KMS-11 (cell line): ENCODE measurements at regions not wholly inside any gene's neighbourhood (a gene's known extent, or its start where the extent isn't known, plus 50 kb on each side); places are given as distances from the start of the nearest gene placed in this dataset.

Source experiments
- H2AFZ ChIP-seq: fragments of 200-600 bp; sonication (generic); 2 replicates; pipeline ENCODE4 v1.6.1; 2016; ENCODE audit warnings: antibody characterized with exemption, mixed run types, low read depth
- H3K27ac ChIP-seq: fragments of 200-600 bp; sonication (generic); 2 replicates; pipeline ENCODE4 v1.6.1; 2016; ENCODE audit warnings: mild to moderate bottlenecking, mixed run types
- H3K27me3 ChIP-seq: fragments of 200-600 bp; sonication (generic); 2 replicates; pipeline ENCODE4 v1.6.1; 2017; ENCODE audit warnings: mild to moderate bottlenecking, low read depth, mixed run types, moderate library complexity; ENCODE audit not compliant: insufficient read depth
- H3K36me3 ChIP-seq: fragments of 200-600 bp; sonication (generic); 2 replicates; pipeline ENCODE4 v1.6.1; 2017; ENCODE audit warnings: mild to moderate bottlenecking, mixed run types; ENCODE audit not compliant: insufficient read depth
- H3K4me1 ChIP-seq: fragments of 200-600 bp; sonication (generic); 2 replicates; pipeline ENCODE4 v1.6.1; 2016; ENCODE audit warnings: mild to moderate bottlenecking, low read depth, mixed run types; ENCODE audit not compliant: poor library complexity, severe bottlenecking
- H3K4me2 ChIP-seq: fragments of 200-600 bp; sonication (generic); 2 replicates; pipeline ENCODE4 v1.7.0; 2016; ENCODE audit warnings: mild to moderate bottlenecking, mixed run types
- H3K4me3 ChIP-seq: fragments of 200-600 bp; sonication (generic); IDR thresholded peaks from 2 replicates; pipeline ENCODE4 v1.6.1; 2017; ENCODE audit warnings: low read depth, low read length, mixed read lengths; ENCODE audit not compliant: insufficient read depth
- H3K79me2 ChIP-seq: fragments of 200-600 bp; sonication (generic); 2 replicates; pipeline ENCODE4 v1.6.1; 2016; ENCODE audit warnings: low read depth, mixed run types; ENCODE audit not compliant: insufficient read depth
- H3K9ac ChIP-seq: fragments of 200-600 bp; sonication (generic); 2 replicates; pipeline ENCODE4 v1.6.1; 2016; ENCODE audit warnings: mild to moderate bottlenecking, mixed run types
- H4K20me1 ChIP-seq: fragments of 200-600 bp; sonication (generic); 2 replicates; pipeline ENCODE4 v1.6.1; 2016; ENCODE audit warnings: mild to moderate bottlenecking, mixed run types; ENCODE audit not compliant: insufficient read depth
- CTCF ChIP-seq: fragments of 200-600 bp; sonication (generic); conservative IDR thresholded peaks from 2 replicates; pipeline ENCODE4 v1.6.1; 2017; ENCODE audit warnings: low read depth, mild to moderate bottlenecking, antibody characterized with exemption, low read length, moderate library complexity, mixed read lengths

- Histone ChIP-seq H3K27me3 (no peaks in the 10 kb centered on the region), H3K9ac (no peak overlapping the region), H3K79me2 (no peaks in the 10 kb centered on the region), H4K20me1 (no peaks in the 10 kb centered on the region), H3K4me3 (no peak overlapping the region), H3K4me1 (no peaks in the 10 kb centered on the region), H2AFZ (no peak overlapping the region), H3K36me3 (no peaks in the 10 kb centered on the region), H3K4me2 (no peak overlapping the region), H3K27ac (no peak overlapping the region)
- TF ChIP-seq CTCF: no peak
Observed at GRCh38 chr14:46245276-46245675, 406.3 kb downstream of the RPL10L start.

GRCh38 chr14:46233786-46234185 lies 417.8 kb downstream of the RPL10L start:
- no peak overlapping the region for H3K9ac ChIP-seq
- H3K79me2 ChIP-seq: no peaks in the 10 kb centered on the region
- H3K4me2 ChIP-seq: no peak overlapping the region
- H2AFZ ChIP-seq: no peak overlapping the region
- H3K4me1 ChIP-seq: no peaks in the 10 kb centered on the region
- H3K4me3 ChIP-seq: no peak overlapping the region
- H3K27me3 ChIP-seq: no peaks in the 10 kb centered on the region
- H4K20me1 ChIP-seq: no peaks in the 10 kb centered on the region
- no peak overlapping the region for H3K27ac ChIP-seq
- H3K36me3 ChIP-seq: no peaks in the 10 kb centered on the region
- no peak for TF ChIP-seq CTCF

- no peaks in the 10 kb centered on the region for H3K4me1 ChIP-seq
- no peaks in the 10 kb centered on the region for H3K79me2 ChIP-seq
- no peaks in the 10 kb centered on the region for H3K27me3 ChIP-seq
- no peak overlapping the region for H3K4me3 ChIP-seq
- H4K20me1 ChIP-seq: no peaks in the 10 kb centered on the region
- TF ChIP-seq CTCF: no peak
- H3K27ac ChIP-seq: no peak overlapping the region
- H2AFZ ChIP-seq: no peak overlapping the region
- no peak overlapping the region for H3K4me2 ChIP-seq
- no peaks in the 10 kb centered on the region for H3K36me3 ChIP-seq
- no peak overlapping the region for H3K9ac ChIP-seq
Observed at GRCh38 chr14:46230540-46230939, 421.0 kb downstream of the RPL10L start.

GRCh38 chr14:46215801-46216200 lies 435.8 kb downstream of the RPL10L start:
- Histone ChIP-seq H3K4me1 (no peaks in the 10 kb centered on the region), H3K27ac (no peak overlapping the region), H3K79me2 (no peaks in the 10 kb centered on the region), H3K36me3 (no peaks in the 10 kb centered on the region), H2AFZ (no peak overlapping the region), H3K9ac (no peak overlapping the region), H3K4me2 (no peak overlapping the region), H4K20me1 (no peaks in the 10 kb centered on the region), H3K4me3 (no peak overlapping the region), H3K27me3 (no peaks in the 10 kb centered on the region)
- no peak for TF ChIP-seq CTCF

- no peaks in the 10 kb centered on the region for H3K27me3 ChIP-seq
- no peak for TF ChIP-seq CTCF
- H3K4me1 ChIP-seq: no peaks in the 10 kb centered on the region
- H3K4me3 ChIP-seq: no peak overlapping the region
- H4K20me1 ChIP-seq: no peaks in the 10 kb centered on the region
- no peak overlapping the region for H3K9ac ChIP-seq
- H3K27ac ChIP-seq: no peak overlapping the region
- no peak overlapping the region for H3K4me2 ChIP-seq
- H3K36me3 ChIP-seq: no peaks in the 10 kb centered on the region
- no peak overlapping the region for H2AFZ ChIP-seq
- no peaks in the 10 kb centered on the region for H3K79me2 ChIP-seq
Observed at GRCh38 chr14:46198676-46199075, 452.9 kb downstream of the RPL10L start.
